H1 (cell line): ENCODE measurements at regions not wholly inside any gene's neighbourhood (a gene's known extent, or its start where the extent isn't known, plus 50 kb on each side); places are given as distances from the start of the nearest gene placed in this dataset.

Experiments
- TF ChIP-seq, protein P1 (sequence below): fragments of 300-600 bp; sonication (generic); IDR thresholded peaks from 2 replicates; pipeline ENCODE4 v1.7.1; 2012; ENCODE audit warnings: low read length, moderate library complexity, mild to moderate bottlenecking, inconsistent platforms; ENCODE audit not compliant: insufficient replicate concordance

- TF ChIP-seq, protein P1, sequence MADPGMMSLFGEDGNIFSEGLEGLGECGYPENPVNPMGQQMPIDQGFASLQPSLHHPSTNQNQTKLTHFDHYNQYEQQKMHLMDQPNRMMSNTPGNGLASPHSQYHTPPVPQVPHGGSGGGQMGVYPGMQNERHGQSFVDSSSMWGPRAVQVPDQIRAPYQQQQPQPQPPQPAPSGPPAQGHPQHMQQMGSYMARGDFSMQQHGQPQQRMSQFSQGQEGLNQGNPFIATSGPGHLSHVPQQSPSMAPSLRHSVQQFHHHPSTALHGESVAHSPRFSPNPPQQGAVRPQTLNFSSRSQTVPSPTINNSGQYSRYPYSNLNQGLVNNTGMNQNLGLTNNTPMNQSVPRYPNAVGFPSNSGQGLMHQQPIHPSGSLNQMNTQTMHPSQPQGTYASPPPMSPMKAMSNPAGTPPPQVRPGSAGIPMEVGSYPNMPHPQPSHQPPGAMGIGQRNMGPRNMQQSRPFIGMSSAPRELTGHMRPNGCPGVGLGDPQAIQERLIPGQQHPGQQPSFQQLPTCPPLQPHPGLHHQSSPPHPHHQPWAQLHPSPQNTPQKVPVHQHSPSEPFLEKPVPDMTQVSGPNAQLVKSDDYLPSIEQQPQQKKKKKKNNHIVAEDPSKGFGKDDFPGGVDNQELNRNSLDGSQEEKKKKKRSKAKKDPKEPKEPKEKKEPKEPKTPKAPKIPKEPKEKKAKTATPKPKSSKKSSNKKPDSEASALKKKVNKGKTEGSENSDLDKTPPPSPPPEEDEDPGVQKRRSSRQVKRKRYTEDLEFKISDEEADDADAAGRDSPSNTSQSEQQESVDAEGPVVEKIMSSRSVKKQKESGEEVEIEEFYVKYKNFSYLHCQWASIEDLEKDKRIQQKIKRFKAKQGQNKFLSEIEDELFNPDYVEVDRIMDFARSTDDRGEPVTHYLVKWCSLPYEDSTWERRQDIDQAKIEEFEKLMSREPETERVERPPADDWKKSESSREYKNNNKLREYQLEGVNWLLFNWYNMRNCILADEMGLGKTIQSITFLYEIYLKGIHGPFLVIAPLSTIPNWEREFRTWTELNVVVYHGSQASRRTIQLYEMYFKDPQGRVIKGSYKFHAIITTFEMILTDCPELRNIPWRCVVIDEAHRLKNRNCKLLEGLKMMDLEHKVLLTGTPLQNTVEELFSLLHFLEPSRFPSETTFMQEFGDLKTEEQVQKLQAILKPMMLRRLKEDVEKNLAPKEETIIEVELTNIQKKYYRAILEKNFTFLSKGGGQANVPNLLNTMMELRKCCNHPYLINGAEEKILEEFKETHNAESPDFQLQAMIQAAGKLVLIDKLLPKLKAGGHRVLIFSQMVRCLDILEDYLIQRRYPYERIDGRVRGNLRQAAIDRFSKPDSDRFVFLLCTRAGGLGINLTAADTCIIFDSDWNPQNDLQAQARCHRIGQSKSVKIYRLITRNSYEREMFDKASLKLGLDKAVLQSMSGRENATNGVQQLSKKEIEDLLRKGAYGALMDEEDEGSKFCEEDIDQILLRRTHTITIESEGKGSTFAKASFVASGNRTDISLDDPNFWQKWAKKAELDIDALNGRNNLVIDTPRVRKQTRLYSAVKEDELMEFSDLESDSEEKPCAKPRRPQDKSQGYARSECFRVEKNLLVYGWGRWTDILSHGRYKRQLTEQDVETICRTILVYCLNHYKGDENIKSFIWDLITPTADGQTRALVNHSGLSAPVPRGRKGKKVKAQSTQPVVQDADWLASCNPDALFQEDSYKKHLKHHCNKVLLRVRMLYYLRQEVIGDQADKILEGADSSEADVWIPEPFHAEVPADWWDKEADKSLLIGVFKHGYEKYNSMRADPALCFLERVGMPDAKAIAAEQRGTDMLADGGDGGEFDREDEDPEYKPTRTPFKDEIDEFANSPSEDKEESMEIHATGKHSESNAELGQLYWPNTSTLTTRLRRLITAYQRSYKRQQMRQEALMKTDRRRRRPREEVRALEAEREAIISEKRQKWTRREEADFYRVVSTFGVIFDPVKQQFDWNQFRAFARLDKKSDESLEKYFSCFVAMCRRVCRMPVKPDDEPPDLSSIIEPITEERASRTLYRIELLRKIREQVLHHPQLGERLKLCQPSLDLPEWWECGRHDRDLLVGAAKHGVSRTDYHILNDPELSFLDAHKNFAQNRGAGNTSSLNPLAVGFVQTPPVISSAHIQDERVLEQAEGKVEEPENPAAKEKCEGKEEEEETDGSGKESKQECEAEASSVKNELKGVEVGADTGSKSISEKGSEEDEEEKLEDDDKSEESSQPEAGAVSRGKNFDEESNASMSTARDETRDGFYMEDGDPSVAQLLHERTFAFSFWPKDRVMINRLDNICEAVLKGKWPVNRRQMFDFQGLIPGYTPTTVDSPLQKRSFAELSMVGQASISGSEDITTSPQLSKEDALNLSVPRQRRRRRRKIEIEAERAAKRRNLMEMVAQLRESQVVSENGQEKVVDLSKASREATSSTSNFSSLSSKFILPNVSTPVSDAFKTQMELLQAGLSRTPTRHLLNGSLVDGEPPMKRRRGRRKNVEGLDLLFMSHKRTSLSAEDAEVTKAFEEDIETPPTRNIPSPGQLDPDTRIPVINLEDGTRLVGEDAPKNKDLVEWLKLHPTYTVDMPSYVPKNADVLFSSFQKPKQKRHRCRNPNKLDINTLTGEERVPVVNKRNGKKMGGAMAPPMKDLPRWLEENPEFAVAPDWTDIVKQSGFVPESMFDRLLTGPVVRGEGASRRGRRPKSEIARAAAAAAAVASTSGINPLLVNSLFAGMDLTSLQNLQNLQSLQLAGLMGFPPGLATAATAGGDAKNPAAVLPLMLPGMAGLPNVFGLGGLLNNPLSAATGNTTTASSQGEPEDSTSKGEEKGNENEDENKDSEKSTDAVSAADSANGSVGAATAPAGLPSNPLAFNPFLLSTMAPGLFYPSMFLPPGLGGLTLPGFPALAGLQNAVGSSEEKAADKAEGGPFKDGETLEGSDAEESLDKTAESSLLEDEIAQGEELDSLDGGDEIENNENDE: no peak
Measured at GRCh38 chr5:40034441-40034840, 609.7 kb upstream of the DAB2 start (continued).
